ENCODE measurements at regions not wholly inside any gene's neighbourhood (a gene's known extent, or its start where the extent isn't known, plus 50 kb on each side); places are given as distances from the start of the nearest gene placed in this dataset.

DNA sequence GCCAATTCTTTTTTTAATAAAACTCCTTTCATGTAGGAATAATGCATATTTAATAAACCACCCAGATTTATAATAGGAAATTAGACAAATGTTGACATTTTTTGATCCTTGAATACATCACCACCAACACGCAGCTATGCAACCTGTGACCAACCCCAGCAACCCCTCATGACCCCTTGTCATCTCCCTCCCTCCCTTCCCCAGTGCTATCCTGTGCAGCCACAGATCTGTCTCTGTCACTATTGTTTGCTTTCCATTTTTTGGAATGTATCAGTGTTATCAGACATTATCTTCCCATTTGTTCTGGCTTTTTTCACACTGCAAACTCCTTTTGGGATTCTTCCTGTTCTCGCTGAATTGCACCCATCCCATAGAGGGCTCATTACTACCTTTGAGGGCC lies 114.1 kb downstream of the VPREB1 start:
- no peaks in the 10 kb centered on the region for H3K4me1 ChIP-seq
- no peak for DNase-seq
- H3K27me3 ChIP-seq, result no peaks in the 10 kb centered on the region
- no peak for TF ChIP-seq POLR2A (IDR thresholded peaks at IDR 0.05)
- TF ChIP-seq, protein P1, sequence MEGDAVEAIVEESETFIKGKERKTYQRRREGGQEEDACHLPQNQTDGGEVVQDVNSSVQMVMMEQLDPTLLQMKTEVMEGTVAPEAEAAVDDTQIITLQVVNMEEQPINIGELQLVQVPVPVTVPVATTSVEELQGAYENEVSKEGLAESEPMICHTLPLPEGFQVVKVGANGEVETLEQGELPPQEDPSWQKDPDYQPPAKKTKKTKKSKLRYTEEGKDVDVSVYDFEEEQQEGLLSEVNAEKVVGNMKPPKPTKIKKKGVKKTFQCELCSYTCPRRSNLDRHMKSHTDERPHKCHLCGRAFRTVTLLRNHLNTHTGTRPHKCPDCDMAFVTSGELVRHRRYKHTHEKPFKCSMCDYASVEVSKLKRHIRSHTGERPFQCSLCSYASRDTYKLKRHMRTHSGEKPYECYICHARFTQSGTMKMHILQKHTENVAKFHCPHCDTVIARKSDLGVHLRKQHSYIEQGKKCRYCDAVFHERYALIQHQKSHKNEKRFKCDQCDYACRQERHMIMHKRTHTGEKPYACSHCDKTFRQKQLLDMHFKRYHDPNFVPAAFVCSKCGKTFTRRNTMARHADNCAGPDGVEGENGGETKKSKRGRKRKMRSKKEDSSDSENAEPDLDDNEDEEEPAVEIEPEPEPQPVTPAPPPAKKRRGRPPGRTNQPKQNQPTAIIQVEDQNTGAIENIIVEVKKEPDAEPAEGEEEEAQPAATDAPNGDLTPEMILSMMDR (IDR thresholded peaks at IDR 0.05), result no peak
- H3K4me3 ChIP-seq, result no peak overlapping the region
- intact Hi-C loops (cut with DNase I), result no loop called here
- H3K27ac ChIP-seq, result no peak overlapping the region
- no peaks in the 10 kb centered on the region for H3K36me3 ChIP-seq
- ATAC-seq, result no peak
- 50% methylated on average over 2 of the region's 2 CpGs for WGBS (ENCODE audit: insufficient coverage, low coverage, low lambda C conversion rate, missing lambda C conversion rate)
- no peaks in the 10 kb centered on the region for H3K9me3 ChIP-seq

DNA sequence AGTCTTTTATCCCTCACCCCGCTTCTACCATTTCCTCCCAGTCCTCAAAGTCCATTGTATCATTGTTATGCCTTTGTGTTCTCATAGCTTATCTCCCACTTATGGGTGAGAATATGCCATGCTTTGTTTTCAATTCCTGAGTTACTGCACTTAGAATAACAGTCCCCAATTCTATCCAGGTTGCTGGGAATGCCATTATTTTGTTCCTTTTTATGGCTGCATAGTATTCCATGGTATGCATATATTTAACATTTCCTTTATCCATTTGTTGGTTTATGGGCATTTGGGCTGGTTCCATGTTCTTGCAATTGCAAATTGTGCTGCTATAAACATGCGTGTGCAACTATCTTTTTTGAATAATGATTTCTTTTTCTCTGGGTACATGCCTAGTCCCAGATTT lies 114.9 kb downstream of the VPREB1 start:
- H3K9me3 ChIP-seq, result no peaks in the 10 kb centered on the region
- TF ChIP-seq, protein P1 (IDR thresholded peaks at IDR 0.05), result no peak
- TF ChIP-seq POLR2A (IDR thresholded peaks at IDR 0.05), result no peak
- intact Hi-C loops (cut with DNase I), result no loop called here
- DNase-seq (no peak), ATAC-seq (no peak)
- WGBS (ENCODE audit: insufficient coverage, low coverage, low lambda C conversion rate, missing lambda C conversion rate), result 58% methylated on average over 2 of the region's 2 CpGs
- H3K4me3 ChIP-seq, result no peak overlapping the region
- no peaks in the 10 kb centered on the region for H3K4me1 ChIP-seq
- H3K36me3 ChIP-seq, result no peaks in the 10 kb centered on the region
- H3K27me3 ChIP-seq, result no peaks in the 10 kb centered on the region
- no peak overlapping the region for H3K27ac ChIP-seq

DNA sequence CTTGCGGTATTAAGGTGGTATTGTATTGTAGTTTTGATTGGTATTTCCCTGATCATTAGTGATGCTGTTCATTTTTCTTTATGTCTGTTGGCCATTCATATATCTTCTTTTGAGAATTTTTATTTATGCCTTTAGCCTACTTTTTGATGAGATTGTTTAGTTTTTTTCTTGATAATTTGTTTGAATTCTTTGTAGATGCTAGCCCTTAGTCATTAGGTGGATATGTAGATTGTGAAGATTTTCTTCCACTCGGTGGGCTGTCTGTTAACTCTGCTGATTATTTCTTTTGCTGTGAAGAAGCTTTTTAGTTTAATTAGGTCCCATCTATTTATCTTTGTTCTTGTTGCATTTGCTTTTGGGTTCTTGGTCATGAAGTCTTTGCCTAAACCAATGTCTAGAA lies 115.4 kb downstream of the VPREB1 start:
- Histone ChIP-seq H3K4me3 (no peak overlapping the region), H3K36me3 (no peaks in the 10 kb centered on the region), H3K4me1 (no peaks in the 10 kb centered on the region), H3K9me3 (no peaks in the 10 kb centered on the region), H3K27ac (no peak overlapping the region), H3K27me3 (no peaks in the 10 kb centered on the region)
- intact Hi-C loops (cut with DNase I), result no loop called here
- DNase-seq (no peak), ATAC-seq (no peak)
- TF ChIP-seq, protein P1 (IDR thresholded peaks at IDR 0.05), result no peak
- TF ChIP-seq POLR2A (IDR thresholded peaks at IDR 0.05), result no peak
- WGBS (ENCODE audit: insufficient coverage, low coverage, low lambda C conversion rate, missing lambda C conversion rate), result 71% methylated on average over 2 of the region's 2 CpGs

DNA sequence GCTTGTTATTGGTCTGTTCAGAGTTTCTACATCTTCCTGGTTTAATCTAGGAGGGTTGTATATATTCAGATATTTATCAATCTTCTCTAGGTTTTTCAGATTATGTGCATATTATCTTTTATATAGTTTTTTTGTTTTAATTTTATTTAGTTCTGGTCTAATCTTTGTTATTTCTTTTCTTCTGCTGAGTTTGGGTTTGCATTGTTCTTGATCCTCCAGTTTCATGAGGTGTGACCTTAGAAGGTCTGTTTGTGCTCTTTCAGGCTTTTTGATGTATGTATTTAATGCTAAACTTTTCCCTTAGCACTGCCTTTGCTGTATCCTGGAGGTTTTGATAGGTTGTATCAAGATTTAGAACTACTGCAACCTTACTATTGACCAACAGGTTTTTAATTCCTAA lies 117.7 kb downstream of the VPREB1 start:
- H3K4me1 ChIP-seq, result no peaks in the 10 kb centered on the region
- ATAC-seq (no peak), DNase-seq (no peak)
- no peaks in the 10 kb centered on the region for H3K27me3 ChIP-seq
- no peak overlapping the region for H3K4me3 ChIP-seq
- intact Hi-C loops (cut with DNase I), result no loop called here
- H3K27ac ChIP-seq, result no peak overlapping the region
- no peaks in the 10 kb centered on the region for H3K9me3 ChIP-seq
- TF ChIP-seq POLR2A (IDR thresholded peaks at IDR 0.05), result no peak
- TF ChIP-seq, protein P1 (IDR thresholded peaks at IDR 0.05), result no peak
- H3K36me3 ChIP-seq, result no peaks in the 10 kb centered on the region

DNA sequence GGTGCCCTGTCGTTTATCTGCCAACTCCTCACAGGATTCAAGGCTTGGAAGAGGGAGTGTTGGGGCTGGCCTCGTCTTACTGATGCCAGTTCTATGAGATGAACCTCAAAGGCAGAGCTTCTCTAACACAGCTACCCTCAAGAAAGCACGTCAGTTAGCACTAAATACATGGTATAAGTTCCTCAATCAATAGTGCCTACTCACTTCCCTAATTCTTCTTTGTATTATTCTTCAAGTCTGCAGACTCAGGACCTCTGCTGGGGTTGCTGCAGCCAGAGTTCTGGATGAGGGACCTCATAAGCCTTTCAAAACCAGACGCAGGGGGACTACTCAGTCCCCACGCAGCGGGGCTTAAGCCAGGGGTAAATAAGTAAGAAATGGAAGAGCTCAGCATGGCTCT lies 118.3 kb downstream of the VPREB1 start:
- intact Hi-C loops (cut with DNase I), result no loop called here
- H3K36me3 ChIP-seq, result no peaks in the 10 kb centered on the region
- no peak for ATAC-seq
- H3K4me1 ChIP-seq, result no peaks in the 10 kb centered on the region
- no peaks in the 10 kb centered on the region for H3K27me3 ChIP-seq
- no peak overlapping the region for H3K27ac ChIP-seq
- TF ChIP-seq POLR2A (IDR thresholded peaks at IDR 0.05), result no peak
- TF ChIP-seq, protein P1 (IDR thresholded peaks at IDR 0.05), result no peak
- H3K4me3 ChIP-seq, result no peak overlapping the region
- WGBS (ENCODE audit: insufficient coverage, low coverage, low lambda C conversion rate, missing lambda C conversion rate), result 46% methylated on average over 6 of the region's 6 CpGs
- H3K9me3 ChIP-seq, result no peaks in the 10 kb centered on the region
- DNase-seq, result no peak

All from right lobe of liver (tissue), 6 donors.